Inferior parietal cortex (tissue), 1 donor: ENCODE measurements at regions not wholly inside any gene's neighbourhood (a gene's known extent, or its start where the extent isn't known, plus 50 kb on each side); places are given as distances from the start of the nearest gene placed in this dataset.
"Not testable (repeated sequence)": the region's sequence is repeated elsewhere in the genome, so short reads cannot be mapped to it uniquely, and the experiment has no call there.

Experiments
- DNase-seq: peaks from one replicate; pipeline ENCODE4 v3.0.0-alpha.2; 2016; ENCODE audit errors: extremely low spot score

- DNase-seq = not testable (repeated sequence)
Measured at GRCh38 chr16:29578898-29579297, 72.7 kb upstream of the NPIPB12 start.

- DNase-seq = not testable (repeated sequence)
Measured at GRCh38 chr16:29581764-29582163, 75.6 kb upstream of the NPIPB12 start.

- not testable (repeated sequence) for DNase-seq
Measured at GRCh38 chr16:29591919-29592318, 71.1 kb upstream of the SPN start.

GRCh38 chr16:29594269-29594925 lies 68.7 kb upstream of the SPN start:
- not testable (repeated sequence) for DNase-seq

GRCh38 chr16:29594926-29595838 lies 67.9 kb upstream of the SPN start:
- DNase-seq = peak; percentile 88

- DNase-seq = not testable (repeated sequence)
Measured at GRCh38 chr16:29597030-29597429, 66.0 kb upstream of the SPN start.

- not testable (repeated sequence) for DNase-seq
Measured at GRCh38 chr16:29600111-29601000, 62.7 kb upstream of the SPN start.

- not testable (repeated sequence) for DNase-seq
Measured at GRCh38 chr16:29602247-29602625, 60.8 kb upstream of the SPN start.

GRCh38 chr16:29602683-29603088 lies 60.4 kb upstream of the SPN start:
- DNase-seq = not testable (repeated sequence)

- not testable (repeated sequence) for DNase-seq
Measured at GRCh38 chr16:29604631-29605549, 58.2 kb upstream of the SPN start.

- DNase-seq = not testable (repeated sequence)
Measured at GRCh38 chr16:29605593-29606205, 57.3 kb upstream of the SPN start.

- not testable (repeated sequence) for DNase-seq
Measured at GRCh38 chr16:29606669-29607427, 56.2 kb upstream of the SPN start.

GRCh38 chr16:29607428-29607823 lies 55.6 kb upstream of the SPN start:
- not testable (repeated sequence) for DNase-seq

- not testable (repeated sequence) for DNase-seq
Measured at GRCh38 chr16:29612381-29613306, 50.4 kb upstream of the SPN start.
